ENCODE measurements at regions not wholly inside any gene's neighbourhood (a gene's known extent, or its start where the extent isn't known, plus 50 kb on each side); places are given as distances from the start of the nearest gene placed in this dataset.

GRCh38 chr7:47724335-47724982 is 142.5 kb upstream of the TNS3 start:
- no peak for DNase-seq

GRCh38 chr7:47722126-47722525 is 140.2 kb upstream of the TNS3 start:
- DNase-seq = no peak

- DNase-seq = no peak
Measured at GRCh38 chr7:47721670-47722069, 139.8 kb upstream of the TNS3 start.

GRCh38 chr7:47720907-47721244 is 139.0 kb upstream of the TNS3 start:
- no peak for DNase-seq

- no peak for DNase-seq
Measured at GRCh38 chr7:47720141-47720906, 138.4 kb upstream of the TNS3 start.

- no peak for DNase-seq
Measured at GRCh38 chr7:47719675-47720074, 137.8 kb upstream of the TNS3 start.

GRCh38 chr7:47715631-47716068 is 133.7 kb upstream of the TNS3 start:
- DNase-seq = no peak

GRCh38 chr7:47714669-47715607 is 133.0 kb upstream of the TNS3 start:
- no peak for DNase-seq

GRCh38 chr7:47713595-47713994 is 131.7 kb upstream of the TNS3 start:
- no peak for DNase-seq

- no peak for DNase-seq
Measured at GRCh38 chr7:47712416-47712815, 130.5 kb upstream of the TNS3 start.

GRCh38 chr7:47711776-47712175 is 129.9 kb upstream of the TNS3 start:
- DNase-seq = no peak

GRCh38 chr7:47710201-47710935 is 128.5 kb upstream of the TNS3 start:
- no peak for DNase-seq

GRCh38 chr7:47709451-47709850 is 127.5 kb upstream of the TNS3 start:
- DNase-seq = no peak

GRCh38 chr7:47709051-47709450 is 127.1 kb upstream of the TNS3 start:
- DNase-seq = no peak

- DNase-seq = no peak
Measured at GRCh38 chr7:47707583-47707982, 125.7 kb upstream of the TNS3 start.

- no peak for DNase-seq
Measured at GRCh38 chr7:47704936-47705335, 123.0 kb upstream of the TNS3 start.

GRCh38 chr7:47702080-47702479 is 120.2 kb upstream of the TNS3 start:
- no peak for DNase-seq

- no peak for DNase-seq
Measured at GRCh38 chr7:47698386-47698785, 116.5 kb upstream of the TNS3 start.

- no peak for DNase-seq
Measured at GRCh38 chr7:47697543-47697942, 115.6 kb upstream of the TNS3 start.

GRCh38 chr7:47696152-47696710 is 114.3 kb upstream of the TNS3 start:
- DNase-seq = no peak

GRCh38 chr7:47693216-47693615 is 111.3 kb upstream of the TNS3 start:
- no peak for DNase-seq

- DNase-seq = no peak
Measured at GRCh38 chr7:47691988-47692387, 110.1 kb upstream of the TNS3 start.

All from CD4-positive, alpha-beta T cell treated with Interleukin-17A for 1 hour (primary cell).